ENCODE measurements at regions not wholly inside any gene's neighbourhood (a gene's known extent, or its start where the extent isn't known, plus 50 kb on each side); places are given as distances from the start of the nearest gene placed in this dataset.

DNA sequence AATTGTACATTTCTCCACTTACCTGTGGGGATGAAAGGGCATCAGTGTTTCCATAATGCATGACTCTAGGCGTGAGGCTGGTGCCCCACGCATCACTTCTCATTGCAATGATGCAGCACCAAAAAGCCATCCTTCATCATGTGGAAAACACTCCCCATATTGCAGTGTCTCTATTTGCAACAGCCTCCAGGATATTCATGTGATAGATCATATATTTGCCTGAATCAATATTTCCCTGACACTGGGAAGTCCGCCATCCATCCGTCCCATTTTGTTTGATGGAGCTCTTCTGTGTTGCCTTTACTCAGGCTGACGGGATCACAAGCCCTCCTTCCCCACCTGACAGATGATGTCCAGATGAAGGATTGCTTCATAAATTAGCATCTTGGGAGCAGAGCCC lies 74.5 kb upstream of the CAMK1G start:
- TF ChIP-seq CTCF (conservative IDR thresholded peaks at IDR 0.05 in 1 of 2, IDR thresholded peaks at IDR 0.05 in 1 of 2; ENCODE audit: extremely low read depth in 1 of 2, insufficient read depth in 1 of 2, low read depth in 1 of 2, low read length in 2 of 2) (no peak), EZH2 (IDR thresholded peaks at IDR 0.05; ENCODE audit: borderline replicate concordance, low read length) (no peak)
